ENCODE measurements at regions not wholly inside any gene's neighbourhood (a gene's known extent, or its start where the extent isn't known, plus 50 kb on each side); places are given as distances from the start of the nearest gene placed in this dataset.

DNA sequence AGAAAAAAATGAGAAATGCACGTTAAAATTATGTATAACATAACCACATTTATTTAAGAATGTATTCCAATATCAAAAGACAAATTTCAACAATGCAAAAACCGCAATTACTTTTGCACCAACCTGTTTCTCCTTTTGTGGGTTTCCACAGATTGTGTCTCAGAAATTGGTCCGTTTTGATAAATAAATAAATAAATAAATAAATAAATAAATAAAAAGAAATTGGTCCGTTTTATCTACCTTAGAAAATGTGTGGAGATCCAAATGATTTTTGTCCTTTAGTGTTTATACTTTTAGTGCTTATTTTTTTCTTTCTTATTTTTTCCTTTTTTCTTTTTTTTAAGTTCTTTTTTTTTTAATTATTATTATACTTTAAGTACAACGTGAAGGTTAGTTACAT lies 1682.2 kb upstream of the TMEFF2 start:
- no peaks in the 10 kb centered on the region for H3K9me3 ChIP-seq
- TF ChIP-seq, protein P1, sequence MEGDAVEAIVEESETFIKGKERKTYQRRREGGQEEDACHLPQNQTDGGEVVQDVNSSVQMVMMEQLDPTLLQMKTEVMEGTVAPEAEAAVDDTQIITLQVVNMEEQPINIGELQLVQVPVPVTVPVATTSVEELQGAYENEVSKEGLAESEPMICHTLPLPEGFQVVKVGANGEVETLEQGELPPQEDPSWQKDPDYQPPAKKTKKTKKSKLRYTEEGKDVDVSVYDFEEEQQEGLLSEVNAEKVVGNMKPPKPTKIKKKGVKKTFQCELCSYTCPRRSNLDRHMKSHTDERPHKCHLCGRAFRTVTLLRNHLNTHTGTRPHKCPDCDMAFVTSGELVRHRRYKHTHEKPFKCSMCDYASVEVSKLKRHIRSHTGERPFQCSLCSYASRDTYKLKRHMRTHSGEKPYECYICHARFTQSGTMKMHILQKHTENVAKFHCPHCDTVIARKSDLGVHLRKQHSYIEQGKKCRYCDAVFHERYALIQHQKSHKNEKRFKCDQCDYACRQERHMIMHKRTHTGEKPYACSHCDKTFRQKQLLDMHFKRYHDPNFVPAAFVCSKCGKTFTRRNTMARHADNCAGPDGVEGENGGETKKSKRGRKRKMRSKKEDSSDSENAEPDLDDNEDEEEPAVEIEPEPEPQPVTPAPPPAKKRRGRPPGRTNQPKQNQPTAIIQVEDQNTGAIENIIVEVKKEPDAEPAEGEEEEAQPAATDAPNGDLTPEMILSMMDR (IDR thresholded peaks at IDR 0.05): no peak

DNA sequence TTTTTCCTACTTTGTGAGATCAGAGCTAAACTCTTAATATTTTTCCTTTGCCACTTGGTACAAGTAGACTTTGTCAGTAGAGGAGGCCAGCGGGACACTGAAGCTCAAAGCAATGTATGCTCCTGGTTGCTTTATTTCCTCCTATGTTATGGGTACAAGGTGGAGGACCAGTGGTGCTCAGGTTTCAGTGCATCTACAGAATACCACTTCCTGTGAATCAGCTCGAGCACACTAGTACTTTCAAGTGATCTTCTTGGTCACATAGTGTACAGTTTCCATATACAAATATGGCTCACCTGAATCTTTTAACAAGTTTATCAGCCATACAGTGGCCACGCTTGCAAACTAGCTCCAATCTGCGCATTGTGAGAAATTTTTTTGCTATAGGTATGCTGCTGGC lies 1674.8 kb upstream of the TMEFF2 start:
- Histone ChIP-seq H3K27me3 (replicated peaks; ENCODE audit: insufficient read depth) (no peaks in the 10 kb centered on the region), H3K27ac (no peak overlapping the region), H3K9me3 (no peaks in the 10 kb centered on the region), H3K4me1 (ENCODE audit: control insufficient read depth in 1 of 2, low read depth in 2 of 2) (no peaks in the 10 kb centered on the region), H3K4me3 (no peak overlapping the region), H3K36me3 (no peaks in the 10 kb centered on the region)
- DNase-seq (ENCODE audit: low spot score): no peak
- ATAC-seq (ENCODE audit: insufficient number of reproducible peaks, low FRiP score, low read depth): no peak
- TF ChIP-seq, protein P1 (IDR thresholded peaks at IDR 0.05): no peak

More for the DNA sequence above, 1682.2 kb upstream of the TMEFF2 start:
- Histone ChIP-seq H3K27ac (no peak overlapping the region), H3K36me3 (no peaks in the 10 kb centered on the region), H3K27me3 (replicated peaks; ENCODE audit: insufficient read depth) (no peaks in the 10 kb centered on the region), H3K4me1 (ENCODE audit: control insufficient read depth in 1 of 2, low read depth in 2 of 2) (no peaks in the 10 kb centered on the region), H3K4me3 (no peak overlapping the region)
- ATAC-seq (ENCODE audit: insufficient number of reproducible peaks, low FRiP score, low read depth) (no peak), DNase-seq (ENCODE audit: low spot score) (no peak)

DNA sequence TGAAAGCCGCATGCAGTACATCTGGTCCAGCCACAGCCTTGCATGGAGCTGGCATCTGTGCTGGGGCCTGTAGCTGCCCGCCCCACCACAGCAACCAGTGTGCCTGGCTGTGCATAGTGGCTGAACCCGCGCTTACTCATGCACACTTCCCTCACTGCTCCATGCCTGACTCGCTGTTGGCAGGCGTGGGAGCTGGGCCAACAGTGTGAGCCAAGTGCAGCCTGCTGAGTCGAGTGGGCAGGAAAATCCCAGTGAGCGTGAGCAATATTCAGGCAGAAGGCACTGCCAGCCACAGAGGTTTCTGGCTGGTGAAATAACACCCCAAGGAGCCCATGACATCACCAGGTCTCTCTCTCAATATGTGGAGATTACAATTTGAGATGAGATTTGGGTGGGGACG lies 1674.1 kb upstream of the TMEFF2 start:
- Histone ChIP-seq H3K36me3 (no peaks in the 10 kb centered on the region), H3K9me3 (no peaks in the 10 kb centered on the region), H3K27ac (no peak overlapping the region), H3K4me3 (no peak overlapping the region), H3K4me1 (ENCODE audit: control insufficient read depth in 1 of 2, low read depth in 2 of 2) (no peaks in the 10 kb centered on the region), H3K27me3 (replicated peaks; ENCODE audit: insufficient read depth) (no peaks in the 10 kb centered on the region)
- no peak for ATAC-seq (ENCODE audit: insufficient number of reproducible peaks, low FRiP score, low read depth)
- DNase-seq (ENCODE audit: low spot score): no peak
- TF ChIP-seq, protein P1 (IDR thresholded peaks at IDR 0.05): no peak

DNA sequence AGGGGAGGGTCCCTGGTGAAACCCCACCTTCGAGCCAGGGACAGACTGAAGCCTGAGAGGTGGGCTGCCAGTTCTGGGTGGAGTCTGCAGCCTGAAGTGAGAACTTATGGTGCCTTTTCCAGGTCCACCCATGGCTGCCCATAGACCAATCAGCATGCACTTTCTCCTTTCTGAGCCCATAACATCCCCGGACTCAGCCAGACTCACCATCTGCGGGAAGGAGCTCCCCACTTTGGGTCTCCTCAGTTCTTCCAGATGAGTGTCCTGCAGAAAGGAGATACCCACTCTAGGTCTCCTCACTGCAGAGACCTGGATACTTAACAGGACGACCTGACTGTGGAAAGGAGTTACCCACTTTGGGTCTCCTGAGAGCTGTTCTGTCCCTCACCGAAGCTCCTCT lies 1673.4 kb upstream of the TMEFF2 start:
- Histone ChIP-seq H3K4me3 (no peak overlapping the region), H3K4me1 (ENCODE audit: control insufficient read depth in 1 of 2, low read depth in 2 of 2) (no peaks in the 10 kb centered on the region), H3K27me3 (replicated peaks; ENCODE audit: insufficient read depth) (no peaks in the 10 kb centered on the region), H3K36me3 (no peaks in the 10 kb centered on the region), H3K9me3 (no peaks in the 10 kb centered on the region), H3K27ac (no peak overlapping the region)
- no peak for DNase-seq (ENCODE audit: low spot score)
- TF ChIP-seq, protein P1 (IDR thresholded peaks at IDR 0.05): no peak
- ATAC-seq (ENCODE audit: insufficient number of reproducible peaks, low FRiP score, low read depth): no peak

DNA sequence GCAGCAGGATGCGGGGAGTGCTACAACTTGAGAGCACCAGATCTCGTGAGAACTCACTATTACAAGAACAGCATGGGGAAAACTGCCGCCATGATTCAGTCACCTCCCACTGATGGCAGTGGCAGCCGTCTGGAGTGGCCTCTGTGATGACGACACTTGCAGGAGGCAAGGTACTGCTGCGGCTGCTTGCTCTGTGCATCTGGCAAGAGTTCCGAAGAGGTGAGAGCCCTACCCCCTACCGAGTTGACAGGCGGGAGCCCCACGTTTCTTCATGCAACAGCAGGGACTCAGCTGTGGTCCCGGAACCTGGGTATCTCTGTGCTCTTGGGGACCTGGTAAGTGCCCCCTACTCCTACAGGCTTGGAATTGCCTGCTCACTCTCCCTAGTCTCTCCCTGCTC lies 1672.7 kb upstream of the TMEFF2 start:
- no peaks in the 10 kb centered on the region for H3K27me3 ChIP-seq (replicated peaks; ENCODE audit: insufficient read depth)
- no peak overlapping the region for H3K4me3 ChIP-seq
- TF ChIP-seq, protein P1 (IDR thresholded peaks at IDR 0.05): no peak
- no peaks in the 10 kb centered on the region for H3K36me3 ChIP-seq
- H3K9me3 ChIP-seq: no peaks in the 10 kb centered on the region
- ATAC-seq (ENCODE audit: insufficient number of reproducible peaks, low FRiP score, low read depth) (no peak), DNase-seq (ENCODE audit: low spot score) (no peak)
- no peaks in the 10 kb centered on the region for H3K4me1 ChIP-seq (ENCODE audit: control insufficient read depth in 1 of 2, low read depth in 2 of 2)
- H3K27ac ChIP-seq: no peak overlapping the region

Data from thoracic aorta (tissue), 2 donors.